ENCODE measurements at regions not wholly inside any gene's neighbourhood (a gene's known extent, or its start where the extent isn't known, plus 50 kb on each side); places are given as distances from the start of the nearest gene placed in this dataset.

DNA sequence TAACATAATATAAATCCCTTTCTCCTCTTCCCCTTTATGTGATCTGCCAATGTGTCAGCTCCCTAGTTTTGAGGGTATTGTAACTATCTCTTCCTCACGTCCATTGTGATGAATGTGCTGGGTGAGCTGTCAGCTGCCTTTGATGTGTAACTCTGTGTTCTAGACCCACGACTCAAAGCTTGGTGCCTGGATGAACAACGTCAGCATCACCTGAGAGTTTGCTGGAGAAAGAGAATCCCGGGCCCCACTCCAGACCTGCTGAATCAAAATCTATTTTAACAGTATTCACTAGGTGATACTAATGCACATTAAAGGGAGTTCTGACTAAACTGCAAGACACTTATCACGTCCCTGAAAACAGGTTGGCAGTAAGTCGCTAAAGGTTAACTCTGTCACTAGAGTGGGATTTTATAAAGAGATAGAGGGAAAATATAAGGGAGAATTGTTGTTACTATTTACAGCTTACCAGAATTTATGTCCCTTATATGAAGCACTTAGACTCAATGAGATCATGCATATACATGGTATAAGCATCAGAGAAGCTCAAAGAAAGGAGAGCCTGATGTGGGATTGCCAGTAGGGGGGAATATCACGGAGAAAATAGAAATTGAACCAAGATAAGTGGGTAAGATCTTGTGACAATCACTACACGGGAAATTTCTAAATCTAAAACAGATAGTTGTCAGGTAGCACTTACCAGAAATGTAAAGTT, 423.8 kb upstream of the SLC30A5 start:
- WGBS (ENCODE audit: insufficient coverage): 90% methylated on average over 2 of the region's 8 CpGs
- H3K9me3 ChIP-seq (replicated peaks in 1 of 2; ENCODE audit: control insufficient read depth in 1 of 2, insufficient read depth in 1 of 2, low read length in 2 of 2): no peaks in the 10 kb centered on the region
- no peaks in the 10 kb centered on the region for H3K36me3 ChIP-seq (replicated peaks in 1 of 2; ENCODE audit: control insufficient read depth in 1 of 2, insufficient read depth in 2 of 2, low read length in 2 of 2)
- no peaks in the 10 kb centered on the region for H4K20me1 ChIP-seq (ENCODE audit: insufficient read depth, low read length)
- no peak overlapping the region for H3K4me2 ChIP-seq (replicated peaks; ENCODE audit: extremely low read depth, low read length, poor library complexity, severe bottlenecking)
- DNase-seq: no peak
- H3K9ac ChIP-seq (ENCODE audit: insufficient read depth, low read length, poor library complexity, severe bottlenecking): no peak overlapping the region
- no peak overlapping the region for H3K27ac ChIP-seq (ENCODE audit: low read depth in 1 of 2, low read length in 2 of 2)
- Mint-ChIP-seq H3K4me1 (peaks cover 23% of the 10 kb centered on the region), H3K36me3 (no peaks in the 10 kb centered on the region), H3K4me3 (no peak overlapping the region), H3K27ac (no peak overlapping the region), H3K9me3 (no peaks in the 10 kb centered on the region), H3K27me3 (ENCODE audit: low read depth in 3 of 3) (peaks cover 0 to 2% (median 1%) of the 10 kb centered on the region in 3 donors)
- TF ChIP-seq, protein P1, sequence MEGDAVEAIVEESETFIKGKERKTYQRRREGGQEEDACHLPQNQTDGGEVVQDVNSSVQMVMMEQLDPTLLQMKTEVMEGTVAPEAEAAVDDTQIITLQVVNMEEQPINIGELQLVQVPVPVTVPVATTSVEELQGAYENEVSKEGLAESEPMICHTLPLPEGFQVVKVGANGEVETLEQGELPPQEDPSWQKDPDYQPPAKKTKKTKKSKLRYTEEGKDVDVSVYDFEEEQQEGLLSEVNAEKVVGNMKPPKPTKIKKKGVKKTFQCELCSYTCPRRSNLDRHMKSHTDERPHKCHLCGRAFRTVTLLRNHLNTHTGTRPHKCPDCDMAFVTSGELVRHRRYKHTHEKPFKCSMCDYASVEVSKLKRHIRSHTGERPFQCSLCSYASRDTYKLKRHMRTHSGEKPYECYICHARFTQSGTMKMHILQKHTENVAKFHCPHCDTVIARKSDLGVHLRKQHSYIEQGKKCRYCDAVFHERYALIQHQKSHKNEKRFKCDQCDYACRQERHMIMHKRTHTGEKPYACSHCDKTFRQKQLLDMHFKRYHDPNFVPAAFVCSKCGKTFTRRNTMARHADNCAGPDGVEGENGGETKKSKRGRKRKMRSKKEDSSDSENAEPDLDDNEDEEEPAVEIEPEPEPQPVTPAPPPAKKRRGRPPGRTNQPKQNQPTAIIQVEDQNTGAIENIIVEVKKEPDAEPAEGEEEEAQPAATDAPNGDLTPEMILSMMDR (IDR thresholded peaks at IDR 0.05): no peak
- H3K4me1 ChIP-seq (ENCODE audit: control insufficient read depth in 1 of 2, insufficient read depth in 2 of 2, low read length in 2 of 2): peaks cover 0 to 3% of the 10 kb centered on the region in 2 donors
- no peak overlapping the region for H3K4me3 ChIP-seq (replicated peaks in 1 of 3; ENCODE audit: low read depth in 2 of 3, low read length in 3 of 3)
- H3K27me3 ChIP-seq (ENCODE audit: control insufficient read depth in 2 of 2, insufficient read depth in 2 of 2, low read length in 2 of 2): no peaks in the 10 kb centered on the region
- H3K79me2 ChIP-seq (ENCODE audit: insufficient read depth, low read length): no peaks in the 10 kb centered on the region
- intact Hi-C loops (cut with micrococcal nuclease): no loop called here
- no peak overlapping the region for H2AFZ ChIP-seq (ENCODE audit: insufficient read depth, low read depth, low read length, poor library complexity, severe bottlenecking)

- peak overlapping the region in 1 of 7 donors; percentile 16 for H3K27ac Mint-ChIP-seq
- TF ChIP-seq, protein P1 (IDR thresholded peaks at IDR 0.05): no peak
- peak overlapping the region; percentile 32 for H3K4me2 ChIP-seq (replicated peaks; ENCODE audit: extremely low read depth, low read length, poor library complexity, severe bottlenecking)
- no peaks in the 10 kb centered on the region for H3K27me3 ChIP-seq (ENCODE audit: control insufficient read depth in 2 of 2, insufficient read depth in 2 of 2, low read length in 2 of 2)
- H3K4me3 ChIP-seq (replicated peaks in 1 of 3; ENCODE audit: low read depth in 2 of 3, low read length in 3 of 3): peak overlapping the region in 1 of 3 experiments; percentile 24
- H3K36me3 ChIP-seq (replicated peaks in 1 of 2; ENCODE audit: control insufficient read depth in 1 of 2, insufficient read depth in 2 of 2, low read length in 2 of 2): no peaks in the 10 kb centered on the region
- peaks cover 0 to 3% of the 10 kb centered on the region in 2 donors for H3K4me1 ChIP-seq (ENCODE audit: control insufficient read depth in 1 of 2, insufficient read depth in 2 of 2, low read length in 2 of 2)
- H3K4me1 Mint-ChIP-seq: peaks cover 26% of the 10 kb centered on the region
- peak overlapping the region; percentile 35 to 67 for H3K4me3 Mint-ChIP-seq
- H3K9me3 ChIP-seq (replicated peaks in 1 of 2; ENCODE audit: control insufficient read depth in 1 of 2, insufficient read depth in 1 of 2, low read length in 2 of 2): no peaks in the 10 kb centered on the region
- peaks cover 0 to 2% (median 0%) of the 10 kb centered on the region in 3 donors for H3K27me3 Mint-ChIP-seq (ENCODE audit: low read depth in 3 of 3)
- DNase-seq: no peak
- H2AFZ ChIP-seq (ENCODE audit: insufficient read depth, low read depth, low read length, poor library complexity, severe bottlenecking): no peak overlapping the region
- H3K79me2 ChIP-seq (ENCODE audit: insufficient read depth, low read length): no peaks in the 10 kb centered on the region
- WGBS (ENCODE audit: insufficient coverage): 64% methylated on average over 4 of the region's 8 CpGs
- no peak overlapping the region for H3K27ac ChIP-seq (ENCODE audit: low read depth in 1 of 2, low read length in 2 of 2)
- no peaks in the 10 kb centered on the region for H4K20me1 ChIP-seq (ENCODE audit: insufficient read depth, low read length)
- no peak overlapping the region for H3K9ac ChIP-seq (ENCODE audit: insufficient read depth, low read length, poor library complexity, severe bottlenecking)
- H3K36me3 Mint-ChIP-seq: no peaks in the 10 kb centered on the region
- intact Hi-C loops (cut with micrococcal nuclease): no loop called here
- H3K9me3 Mint-ChIP-seq: no peaks in the 10 kb centered on the region
Measured at GRCh38 chr5:68673106-68673822, 420.6 kb upstream of the SLC30A5 start.

All from CD14-positive monocyte (primary cell).